B cell (primary cell): ENCODE measurements at regions not wholly inside any gene's neighbourhood (a gene's known extent, or its start where the extent isn't known, plus 50 kb on each side); places are given as distances from the start of the nearest gene placed in this dataset.

ENCODE experiments used
- ATAC-seq: fragments of 200-7000 bp; cut with Tn5 transposase; one replicate; pipeline ENCODE4 v1.10.0; 2021; ENCODE audit warnings: low read depth, mild to moderate bottlenecking, moderate number of reproducible peaks, moderate library complexity
- CTCF ChIA-PET: fragments of 350-600 bp; sonication (Branson Sonifier 250); formaldehyde crosslinking; loops from one replicate; lab custom pipeline; 2021; ENCODE audit warnings: antibody characterized with exemption, inconsistent platforms; lab: Charles Lee
- POLR2A ChIA-PET: fragments of 350-600 bp; sonication (Branson Sonifier 250); formaldehyde crosslinking; loops from one replicate; lab custom pipeline; 2021; ENCODE audit warnings: antibody characterized with exemption; lab: Charles Lee
- DNase-seq: peaks from one replicate; pipeline ENCODE4 v3.0.0; 2013
- H2AFZ ChIP-seq: 2 replicates; pipeline ENCODE4 v1.6.1; 2012; ENCODE audit warnings: mild to moderate bottlenecking, low read depth, low read length; ENCODE audit not compliant: insufficient read depth, poor library complexity, severe bottlenecking
- H3K27ac ChIP-seq, 2 donors: 1 replicate in 1 of 2; 2 replicates in 1 of 2; pipeline ENCODE4 v1.5.1; 2012 to 2013; ENCODE audit warnings: low read length in 2 of 2, mild to moderate bottlenecking in 2 of 2, moderate library complexity in 1 of 2
- H3K27me3 ChIP-seq, 4 experiments: fragments of 200-600 bp in 1 of 4; sonication (generic) in 1 of 4; replicated peaks in 1 of 4; 1 replicate in 2 of 4; 2 replicates in 2 of 4; pipeline versions ENCODE4 v1.6.1 to v1.7.0; 2013 to 2016; ENCODE audit warnings: low read length in 3 of 4, mild to moderate bottlenecking in 2 of 4, mixed read lengths in 1 of 4, moderate library complexity in 1 of 4; ENCODE audit not compliant: insufficient read depth in 4 of 4, control insufficient read depth in 3 of 4; ENCODE audit errors: control extremely low read depth in 1 of 4
- H3K36me3 ChIP-seq, 2 experiments: replicated peaks in 1 of 2; 1 replicate in 1 of 2; 2 replicates in 1 of 2; pipeline versions ENCODE4 v1.6.1 to v1.7.1; 2013; ENCODE audit warnings: low read length in 1 of 2; ENCODE audit not compliant: insufficient read depth in 2 of 2, control insufficient read depth in 1 of 2; ENCODE audit errors: control extremely low read depth in 1 of 2, extremely low read depth in 1 of 2
- H3K4me1 ChIP-seq, 2 donors: fragments of 200-600 bp in 1 of 2; sonication (generic) in 1 of 2; 1 replicate in 1 of 2; 2 replicates in 1 of 2; pipeline versions ENCODE4 v1.5.1 to v1.6.1; 2013 to 2017; ENCODE audit warnings: low read length in 2 of 2; ENCODE audit not compliant: control insufficient read depth in 2 of 2, insufficient read depth in 2 of 2
- H3K4me2 ChIP-seq: replicated peaks from 2 replicates; pipeline ENCODE3; 2012; ENCODE audit warnings: mild to moderate bottlenecking, low read depth, low read length; ENCODE audit not compliant: poor library complexity, severe bottlenecking
- H3K4me3 ChIP-seq, 5 experiments: fragments of 200-600 bp in 1 of 5; sonication (generic) in 1 of 5; 1 replicate in 3 of 5; 2 replicates in 2 of 5; pipeline versions ENCODE4 v1.5.1 to v1.7.0; 2011 to 2016; ENCODE audit warnings: low read length in 4 of 5, mild to moderate bottlenecking in 4 of 5, low read depth in 2 of 5, control low read depth in 1 of 5, moderate library complexity in 1 of 5; ENCODE audit not compliant: insufficient read depth in 1 of 5; ENCODE audit errors: control extremely low read depth in 1 of 5, extremely low read depth in 1 of 5
- H3K79me2 ChIP-seq: fragments of 200-600 bp; sonication (generic); one replicate; pipeline ENCODE4 v1.6.0; 2016; ENCODE audit warnings: low read length; ENCODE audit not compliant: control insufficient read depth, insufficient read depth
- H3K9ac ChIP-seq: fragments of 200-600 bp; sonication (generic); 2 replicates; pipeline ENCODE4 v1.6.1; 2017; ENCODE audit warnings: mild to moderate bottlenecking, low read length, moderate library complexity
- H3K9me3 ChIP-seq, 3 donors: one replicate each; pipeline versions ENCODE4 v1.6.1 to v1.7.1; 2013; ENCODE audit warnings: low read length in 2 of 3; ENCODE audit not compliant: control insufficient read depth in 2 of 3, insufficient read depth in 1 of 3; ENCODE audit errors: control extremely low read depth in 1 of 3
- H4K20me1 ChIP-seq: 2 replicates; pipeline ENCODE4 v1.6.0; 2012; ENCODE audit warnings: mild to moderate bottlenecking, low read length; ENCODE audit not compliant: insufficient read depth, control insufficient read depth, poor library complexity, severe bottlenecking
- H3K27ac Mint-ChIP-seq: one replicate; pipeline ENCODE4 v1.8.0; 2021; ENCODE audit warnings: mixed read lengths
- H3K27me3 Mint-ChIP-seq: one replicate; pipeline ENCODE4 v1.8.0; 2021; ENCODE audit warnings: mixed read lengths
- H3K4me1 Mint-ChIP-seq: one replicate; pipeline ENCODE4 v1.8.0; 2021; ENCODE audit warnings: mixed read lengths
- H3K4me3 Mint-ChIP-seq: one replicate; pipeline ENCODE4 v1.8.0; 2021; ENCODE audit warnings: mixed read lengths
- H3K9me3 Mint-ChIP-seq: one replicate; pipeline ENCODE4 v1.8.0; 2022; ENCODE audit warnings: mixed read lengths; ENCODE audit not compliant: insufficient read depth
- CTCF ChIP-seq: fragments of 200-600 bp; IDR thresholded peaks from one replicate; pipeline ENCODE4 v1.8.0; 2022; ENCODE audit warnings: antibody characterized with exemption, mild to moderate bottlenecking
- EZH2 ChIP-seq: IDR thresholded peaks from 2 replicates; pipeline ENCODE4 v1.6.1; 2012; ENCODE audit warnings: borderline replicate concordance, low read depth, mild to moderate bottlenecking, moderate library complexity, low read length; ENCODE audit not compliant: insufficient read depth, poor library complexity, severe bottlenecking
- WGBS: methylation state at CpG from one replicate; pipeline ENCODE4 v1.1.5; 2013; ENCODE audit warnings: missing lambda C conversion rate; ENCODE audit not compliant: insufficient coverage; 5-methylcytosine and 5-hydroxymethylcytosine counted together
- intact Hi-C: fragments of 100-400 bp; cut with micrococcal nuclease; formaldehyde crosslinking; loops from one replicate; pipeline ENCODE4 v1.10.0; 2022

GRCh38 chr12:34344851-34345522 lies 322.7 kb downstream of the ALG10 start:
- Mint-ChIP-seq H3K4me1 (no peaks in the 10 kb centered on the region), H3K4me3 (no peak overlapping the region), H3K27ac (no peak overlapping the region), H3K27me3 (no peaks in the 10 kb centered on the region), H3K9me3 (no peaks in the 10 kb centered on the region)
- WGBS: 59% methylated on average over 26 of the region's 37 CpGs
- Histone ChIP-seq H3K4me2 (no peak overlapping the region), H3K36me3 (no peaks in the 10 kb centered on the region), H3K79me2 (no peaks in the 10 kb centered on the region), H2AFZ (no peak overlapping the region), H3K9me3 (peaks cover 0 to 100% (median 2%) of the 10 kb centered on the region in 3 donors), H3K27me3 (no peaks in the 10 kb centered on the region), H3K9ac (no peak overlapping the region), H3K27ac (no peak overlapping the region), H4K20me1 (no peaks in the 10 kb centered on the region), H3K4me3 (no peak overlapping the region), H3K4me1 (no peaks in the 10 kb centered on the region)
- DNase-seq (no peak), ATAC-seq (no peak)
- TF ChIP-seq EZH2 (no peak), CTCF (no peak)
- CTCF ChIA-PET: no interaction called here
- POLR2A ChIA-PET: no interaction called here
- intact Hi-C loops: no loop called here

- Mint-ChIP-seq H3K27me3 (no peaks in the 10 kb centered on the region), H3K4me1 (no peaks in the 10 kb centered on the region), H3K4me3 (no peak overlapping the region), H3K9me3 (no peaks in the 10 kb centered on the region), H3K27ac (no peak overlapping the region)
- Histone ChIP-seq H3K4me3 (no peak overlapping the region), H3K4me1 (no peaks in the 10 kb centered on the region), H3K9me3 (peaks cover 0 to 100% (median 5%) of the 10 kb centered on the region in 3 donors), H3K9ac (no peak overlapping the region), H3K27me3 (no peaks in the 10 kb centered on the region), H3K79me2 (no peaks in the 10 kb centered on the region), H2AFZ (no peak overlapping the region), H4K20me1 (no peaks in the 10 kb centered on the region), H3K36me3 (no peaks in the 10 kb centered on the region), H3K27ac (no peak overlapping the region), H3K4me2 (no peak overlapping the region)
- ChIA-PET CTCF (no interaction called here), POLR2A (no interaction called here)
- DNase-seq (no peak), ATAC-seq (no peak)
- no peak for TF ChIP-seq CTCF
- no peak for TF ChIP-seq EZH2
- intact Hi-C loops: no loop called here
- 47% methylated on average over 31 of the region's 31 CpGs for WGBS
These were observed 323.5 kb downstream of the ALG10 start for GRCh38 chr12:34345801-34346200.
